HUDEP-2 (cell line): ENCODE measurements at regions not wholly inside any gene's neighbourhood (a gene's known extent, or its start where the extent isn't known, plus 50 kb on each side); places are given as distances from the start of the nearest gene placed in this dataset.
"Not testable (repeated sequence)": the region's sequence is repeated elsewhere in the genome, so short reads cannot be mapped to it uniquely, and the experiment has no call there.

Experiments
- DNase-seq, 76 experiments: peaks; one replicate each; lab custom pipeline; 2025; ENCODE audit not compliant: unreplicated experiment in 76 of 76; lab: John Stamatoyannopoulos, UW

- DNase-seq, result peak in 4 of 76 experiments; percentile 2 to 6 (median 4)
Observed at GRCh38 chr16:58999762-59000161, 265.6 kb upstream of the GOT2 start.

- DNase-seq, result not testable (repeated sequence)
Observed at GRCh38 chr16:58992755-58993154, 258.6 kb upstream of the GOT2 start.

GRCh38 chr16:58983181-58983965 lies 249.3 kb upstream of the GOT2 start:
- not testable (repeated sequence) for DNase-seq

GRCh38 chr16:58970775-58971174 lies 236.7 kb upstream of the GOT2 start:
- no peak for DNase-seq

- DNase-seq, result no peak
Observed at GRCh38 chr16:58963479-58963878, 229.4 kb upstream of the GOT2 start.

- no peak for DNase-seq
Observed at GRCh38 chr16:58962811-58963210, 228.7 kb upstream of the GOT2 start.

- DNase-seq, result no peak
Observed at GRCh38 chr16:58960484-58960883, 226.4 kb upstream of the GOT2 start.

- DNase-seq, result no peak
Observed at GRCh38 chr16:58960034-58960433, 225.9 kb upstream of the GOT2 start.

GRCh38 chr16:58958749-58959148 lies 224.6 kb upstream of the GOT2 start:
- DNase-seq, result no peak

- DNase-seq, result no peak
Observed at GRCh38 chr16:58948244-58948643, 214.1 kb upstream of the GOT2 start.

GRCh38 chr16:58940609-58941008 lies 206.5 kb upstream of the GOT2 start:
- DNase-seq, result no peak

- DNase-seq, result no peak
Observed at GRCh38 chr16:58938811-58939210, 204.7 kb upstream of the GOT2 start.

- DNase-seq, result no peak
Observed at GRCh38 chr16:58937661-58938060, 203.5 kb upstream of the GOT2 start.

GRCh38 chr16:58933186-58933585 lies 199.1 kb upstream of the GOT2 start:
- DNase-seq, result no peak

GRCh38 chr16:58931436-58931835 lies 197.3 kb upstream of the GOT2 start:
- no peak for DNase-seq

- no peak for DNase-seq
Observed at GRCh38 chr16:58923094-58923493, 189.0 kb upstream of the GOT2 start.

- DNase-seq, result no peak
Observed at GRCh38 chr16:58913456-58913855, 179.3 kb upstream of the GOT2 start.

GRCh38 chr16:58912571-58912970 lies 178.5 kb upstream of the GOT2 start:
- DNase-seq, result no peak

- DNase-seq, result no peak
Observed at GRCh38 chr16:58906981-58907715, 173.0 kb upstream of the GOT2 start.

GRCh38 chr16:58904291-58904690 lies 170.2 kb upstream of the GOT2 start:
- no peak for DNase-seq

- no peak for DNase-seq
Observed at GRCh38 chr16:58889516-58889915, 155.4 kb upstream of the GOT2 start.

- no peak for DNase-seq
Observed at GRCh38 chr16:58885528-58886170, 151.5 kb upstream of the GOT2 start.
